GM21526 (cell line): ENCODE measurements at regions not wholly inside any gene's neighbourhood (a gene's known extent, or its start where the extent isn't known, plus 50 kb on each side); places are given as distances from the start of the nearest gene placed in this dataset.
"Not testable (repeated sequence)": the region's sequence is repeated elsewhere in the genome, so short reads cannot be mapped to it uniquely, and the experiment has no call there.

Source experiments
- ATAC-seq: cut with Tn5 transposase; IDR thresholded peaks from one replicate; pipeline ENCODE4 v1.9.1; 2021; ENCODE audit warnings: moderate library complexity; ENCODE audit not compliant: unreplicated experiment, low FRiP score

GRCh38 chr1:187491082-187491720, 662.5 kb downstream of the PLA2G4A start:
- ATAC-seq = no peak

GRCh38 chr1:187498028-187498427, 669.3 kb downstream of the PLA2G4A start:
- ATAC-seq = no peak

GRCh38 chr1:187504779-187505178, 676.0 kb downstream of the PLA2G4A start:
- ATAC-seq = no peak

GRCh38 chr1:187509091-187509490, 680.3 kb downstream of the PLA2G4A start:
- ATAC-seq = no peak

- no peak for ATAC-seq
Observed at GRCh38 chr1:187513190-187513589, 684.4 kb downstream of the PLA2G4A start.

- ATAC-seq = no peak
Observed at GRCh38 chr1:187514110-187514509, 685.4 kb downstream of the PLA2G4A start.

- no peak for ATAC-seq
Observed at GRCh38 chr1:187516874-187517273, 688.1 kb downstream of the PLA2G4A start.

GRCh38 chr1:187517546-187517945, 688.8 kb downstream of the PLA2G4A start:
- ATAC-seq = no peak

GRCh38 chr1:187527346-187527745, 698.6 kb downstream of the PLA2G4A start:
- no peak for ATAC-seq

- ATAC-seq = no peak
Observed at GRCh38 chr1:187537936-187538335, 709.2 kb downstream of the PLA2G4A start.

GRCh38 chr1:187549540-187549939, 720.8 kb downstream of the PLA2G4A start:
- no peak for ATAC-seq

- no peak for ATAC-seq
Observed at GRCh38 chr1:187551061-187551460, 722.3 kb downstream of the PLA2G4A start.

- ATAC-seq = no peak
Observed at GRCh38 chr1:187563191-187563590, 734.4 kb downstream of the PLA2G4A start.

- no peak for ATAC-seq
Observed at GRCh38 chr1:187566354-187566753, 737.6 kb downstream of the PLA2G4A start.

GRCh38 chr1:187568067-187568466, 739.3 kb downstream of the PLA2G4A start:
- ATAC-seq = no peak

GRCh38 chr1:187570166-187570565, 741.4 kb downstream of the PLA2G4A start:
- no peak for ATAC-seq

- no peak for ATAC-seq
Observed at GRCh38 chr1:187577610-187578009, 748.9 kb downstream of the PLA2G4A start.

- no peak for ATAC-seq
Observed at GRCh38 chr1:187588917-187589316, 760.2 kb downstream of the PLA2G4A start.

GRCh38 chr1:187605736-187606135, 777.0 kb downstream of the PLA2G4A start:
- no peak for ATAC-seq

GRCh38 chr1:187615853-187616735, 787.3 kb downstream of the PLA2G4A start:
- not testable (repeated sequence) for ATAC-seq

- not testable (repeated sequence) for ATAC-seq
Observed at GRCh38 chr1:187616830-187617229, 788.1 kb downstream of the PLA2G4A start.

GRCh38 chr1:187617776-187618175, 789.0 kb downstream of the PLA2G4A start:
- no peak for ATAC-seq
